ENCODE measurements at regions not wholly inside any gene's neighbourhood (a gene's known extent, or its start where the extent isn't known, plus 50 kb on each side); places are given as distances from the start of the nearest gene placed in this dataset.

DNA sequence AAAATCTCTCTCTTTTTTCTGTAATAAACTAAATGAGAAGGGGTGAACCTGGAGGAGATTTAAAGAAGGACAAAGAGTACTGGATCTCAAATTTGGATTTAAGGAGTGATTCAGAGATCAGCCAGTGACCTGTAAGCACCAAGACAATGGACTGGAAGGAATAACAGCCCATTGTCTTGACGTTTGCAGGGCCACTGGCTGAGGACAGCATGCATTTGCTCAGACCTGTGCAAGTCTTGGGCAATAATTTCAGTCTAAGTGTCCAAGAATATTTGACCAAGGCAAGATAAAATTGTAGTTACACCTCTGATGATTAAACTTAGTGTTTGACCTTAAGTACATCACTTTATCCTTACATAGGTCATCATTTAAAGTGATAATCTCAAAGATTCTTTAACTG, 55.8 kb upstream of the OSTN start:
- TF ChIP-seq, protein P1, sequence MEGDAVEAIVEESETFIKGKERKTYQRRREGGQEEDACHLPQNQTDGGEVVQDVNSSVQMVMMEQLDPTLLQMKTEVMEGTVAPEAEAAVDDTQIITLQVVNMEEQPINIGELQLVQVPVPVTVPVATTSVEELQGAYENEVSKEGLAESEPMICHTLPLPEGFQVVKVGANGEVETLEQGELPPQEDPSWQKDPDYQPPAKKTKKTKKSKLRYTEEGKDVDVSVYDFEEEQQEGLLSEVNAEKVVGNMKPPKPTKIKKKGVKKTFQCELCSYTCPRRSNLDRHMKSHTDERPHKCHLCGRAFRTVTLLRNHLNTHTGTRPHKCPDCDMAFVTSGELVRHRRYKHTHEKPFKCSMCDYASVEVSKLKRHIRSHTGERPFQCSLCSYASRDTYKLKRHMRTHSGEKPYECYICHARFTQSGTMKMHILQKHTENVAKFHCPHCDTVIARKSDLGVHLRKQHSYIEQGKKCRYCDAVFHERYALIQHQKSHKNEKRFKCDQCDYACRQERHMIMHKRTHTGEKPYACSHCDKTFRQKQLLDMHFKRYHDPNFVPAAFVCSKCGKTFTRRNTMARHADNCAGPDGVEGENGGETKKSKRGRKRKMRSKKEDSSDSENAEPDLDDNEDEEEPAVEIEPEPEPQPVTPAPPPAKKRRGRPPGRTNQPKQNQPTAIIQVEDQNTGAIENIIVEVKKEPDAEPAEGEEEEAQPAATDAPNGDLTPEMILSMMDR (IDR thresholded peaks at IDR 0.05; ENCODE audit: low read depth, low read length, poor library complexity, severe bottlenecking), result no peak
- no peak for TF ChIP-seq EZH2phosphoT487 (IDR thresholded peaks at IDR 0.05; ENCODE audit: borderline replicate concordance, low read length)

Data from DOHH2 (cell line).